PC-3 (cell line): ENCODE measurements at regions not wholly inside any gene's neighbourhood (a gene's known extent, or its start where the extent isn't known, plus 50 kb on each side); places are given as distances from the start of the nearest gene placed in this dataset.

ENCODE experiments used
- ATAC-seq: fragments of 200-7000 bp; cut with Tn5 transposase; 2 replicates; pipeline ENCODE4 v1.9.1; 2020; ENCODE audit warnings: mild to moderate bottlenecking, moderate library complexity
- BruUV-seq: library from RNA; stranded (reverse); fragments of 400-500 nt; replicated peaks from 2 replicates; lab custom pipeline; 2021; lab: Mats Ljungman, UMichigan
- CTCF ChIA-PET: fragments of 300-600 bp; sonication (Branson Sonifier 250); formaldehyde crosslinking; loops from one replicate; lab custom pipeline; 2022; ENCODE audit warnings: antibody characterized with exemption; lab: Charles Lee
- POLR2A ChIA-PET: fragments of 300-600 bp; sonication (Branson Sonifier 250); formaldehyde crosslinking; loops from one replicate; lab custom pipeline; 2022; ENCODE audit warnings: antibody characterized with exemption; ENCODE audit not compliant: unreplicated experiment; lab: Charles Lee
- DNase-seq: peaks from one replicate; pipeline ENCODE4 v3.0.0-alpha.2; 2015
- H2AFZ ChIP-seq: fragments of 300-600 bp; sonication (generic); 2 replicates; pipeline ENCODE4 v1.6.0; 2016; ENCODE audit warnings: antibody characterized with exemption, low read length
- H3F3A ChIP-seq: fragments of 300-600 bp; sonication (generic); one replicate; pipeline ENCODE4 v1.6.0; 2017; ENCODE audit warnings: antibody characterized with exemption, low read length, control low read depth, mild to moderate bottlenecking; ENCODE audit not compliant: unreplicated experiment
- H3K27ac ChIP-seq: fragments of 300-600 bp; sonication (generic); 2 replicates; pipeline ENCODE4 v1.5.1; 2016; ENCODE audit warnings: mild to moderate bottlenecking, low read length
- H3K27me3 ChIP-seq: fragments of 300-600 bp; sonication (generic); 2 replicates; pipeline ENCODE4 v1.6.1; 2016; ENCODE audit warnings: low read length, mixed read lengths
- H3K36me3 ChIP-seq: fragments of 300-600 bp; sonication (generic); 2 replicates; pipeline ENCODE4 v1.6.1; 2016; ENCODE audit warnings: low read depth, mixed run types, low read length, mixed read lengths
- H3K4me1 ChIP-seq: fragments of 300-600 bp; sonication (generic); 2 replicates; pipeline ENCODE4 v1.5.1; 2016; ENCODE audit warnings: low read length; ENCODE audit not compliant: insufficient read depth
- H3K4me2 ChIP-seq: fragments of 300-600 bp; sonication (generic); 2 replicates; pipeline ENCODE4 v1.6.0; 2016; ENCODE audit warnings: low read length
- H3K4me3 ChIP-seq: fragments of 300-600 bp; sonication (generic); 2 replicates; pipeline ENCODE4 v1.5.1; 2016; ENCODE audit warnings: mild to moderate bottlenecking, low read length, mixed read lengths
- H3K79me2 ChIP-seq: fragments of 300-600 bp; sonication (generic); 2 replicates; pipeline ENCODE4 v1.6.1; 2017; ENCODE audit warnings: low read length, mixed read lengths
- H3K9ac ChIP-seq: fragments of 300-600 bp; sonication (generic); 2 replicates; pipeline ENCODE4 v1.6.0; 2016; ENCODE audit warnings: mild to moderate bottlenecking, low read length
- H3K9me2 ChIP-seq: fragments of 300-600 bp; sonication (generic); replicated peaks from 2 replicates; pipeline ENCODE4 v1.6.1; 2016; ENCODE audit warnings: mixed run types, low read length, mixed read lengths
- H3K9me3 ChIP-seq: fragments of 300-600 bp; sonication (generic); 2 replicates; pipeline ENCODE4 v1.6.1; 2016; ENCODE audit warnings: low read length, mixed read lengths
- H4K20me1 ChIP-seq: fragments of 300-600 bp; sonication (generic); 2 replicates; pipeline ENCODE4 v1.6.1; 2016; ENCODE audit warnings: low read length, mixed read lengths
- CTCF ChIP-seq: fragments of 300-600 bp; sonication (generic); conservative IDR thresholded peaks from 2 replicates; pipeline ENCODE4 v1.5.1; 2017; ENCODE audit warnings: antibody characterized with exemption, low read depth, mild to moderate bottlenecking, low read length
- EZH2 ChIP-seq: fragments of 300-600 bp; sonication (generic); IDR thresholded peaks from one replicate; pipeline ENCODE4 v1.6.1; 2017; ENCODE audit warnings: antibody characterized with exemption, mild to moderate bottlenecking, low read length; ENCODE audit not compliant: unreplicated experiment
- EZH2phosphoT487 ChIP-seq: fragments of 300-600 bp; sonication (generic); IDR thresholded peaks from 2 replicates; pipeline ENCODE4 v1.6.1; 2018; ENCODE audit warnings: mild to moderate bottlenecking, antibody characterized with exemption, low read length, borderline replicate concordance
- intact Hi-C: fragments of 100-400 bp; cut with micrococcal nuclease; formaldehyde crosslinking; loops from 2 replicates; pipeline ENCODE4 v1.9.0; 2023

GRCh38 chr5:87170799-87171198, 96.9 kb upstream of the RASA1 start:
- Histone ChIP-seq H3K4me1 (peaks cover 19% of the 10 kb centered on the region), H3K27ac (no peak overlapping the region), H4K20me1 (no peaks in the 10 kb centered on the region), H3K79me2 (no peaks in the 10 kb centered on the region), H3K36me3 (no peaks in the 10 kb centered on the region), H3F3A (peaks cover 4% of the 10 kb centered on the region), H3K9me2 (no peaks in the 10 kb centered on the region), H3K9me3 (no peaks in the 10 kb centered on the region), H2AFZ (no peak overlapping the region), H3K4me2 (no peak overlapping the region), H3K27me3 (no peaks in the 10 kb centered on the region), H3K9ac (no peak overlapping the region), H3K4me3 (no peak overlapping the region)
- TF ChIP-seq EZH2, result no peak
- TF ChIP-seq CTCF, result no peak
- TF ChIP-seq EZH2phosphoT487, result no peak
- BruUV-seq, result no TSS peak
- ChIA-PET POLR2A (no interaction called here), CTCF (no interaction called here)
- intact Hi-C loops, result no loop called here
- DNase-seq, result no peak
- no peak for ATAC-seq

GRCh38 chr5:87182649-87183048, 85.0 kb upstream of the RASA1 start:
- CTCF ChIA-PET, result no interaction called here
- intact Hi-C loops, result no loop called here

More at GRCh38 chr5:87182649-87183048, 85.0 kb upstream of the RASA1 start:
- H3K9me2 ChIP-seq, result no peaks in the 10 kb centered on the region
- H3K9ac ChIP-seq, result no peak overlapping the region
- H3K4me2 ChIP-seq, result no peak overlapping the region
- POLR2A ChIA-PET, result interaction anchor here (0.6 kb wide), 1 partner anchor 85 kb away, joined by 4 read pairs; the partner anchor contains the start of gene RASA1
- no peaks in the 10 kb centered on the region for H3K27me3 ChIP-seq
- H3K9me3 ChIP-seq, result no peaks in the 10 kb centered on the region
- no peaks in the 10 kb centered on the region for H3K4me1 ChIP-seq
- BruUV-seq, result no TSS peak
- no peak overlapping the region for H3K27ac ChIP-seq
- H3K79me2 ChIP-seq, result no peaks in the 10 kb centered on the region
- H2AFZ ChIP-seq, result peak overlapping the region; percentile 12; the same call in 1 of the 2 replicates
- DNase-seq (no peak), ATAC-seq (no peak)
- H3K36me3 ChIP-seq, result no peaks in the 10 kb centered on the region
- H4K20me1 ChIP-seq, result no peaks in the 10 kb centered on the region
- no peaks in the 10 kb centered on the region for H3F3A ChIP-seq
- TF ChIP-seq CTCF (no peak), EZH2phosphoT487 (no peak), EZH2 (no peak)
- no peak overlapping the region for H3K4me3 ChIP-seq
